WTC11 (cell line): ENCODE measurements at regions not wholly inside any gene's neighbourhood (a gene's known extent, or its start where the extent isn't known, plus 50 kb on each side); places are given as distances from the start of the nearest gene placed in this dataset.

ENCODE experiments used
- SP1 ChIP-seq: sonication (generic); formaldehyde crosslinking; conservative IDR thresholded peaks from 2 replicates; pipeline ENCODE4 v1.8.1; 2022; ENCODE audit warnings: missing genetic modification reagents
- ZNF416 ChIP-seq: fragments of 250-450 bp; sonication (Bioruptor Pico); IDR thresholded peaks from 2 replicates; pipeline ENCODE4 v1.9.0; 2021; ENCODE audit warnings: mild to moderate bottlenecking, inconsistent platforms
- TF ChIP-seq, protein P1 (sequence below): fragments of 200-600 bp; IDR thresholded peaks from 2 replicates; pipeline ENCODE4 v1.8.0; 2022; ENCODE audit warnings: antibody characterized with exemption

DNA sequence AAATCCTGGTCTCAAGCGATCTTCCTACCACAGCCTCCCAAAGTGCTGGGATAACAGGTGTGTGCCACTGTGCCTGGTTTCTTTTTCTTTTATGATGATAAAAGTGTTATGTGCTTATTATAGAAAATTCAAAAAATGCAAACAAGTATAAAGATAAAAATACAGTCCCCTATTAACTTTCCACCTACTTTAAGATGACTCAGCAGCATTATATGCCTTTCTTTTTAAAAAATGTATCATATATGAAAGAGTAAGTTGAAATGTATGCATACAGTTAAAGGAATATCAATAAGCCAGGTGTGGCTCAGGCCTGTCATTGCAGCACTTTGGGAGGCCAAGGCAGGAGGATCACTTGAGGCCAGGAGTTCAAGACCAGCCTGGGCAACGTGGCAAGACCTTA, 216.9 kb upstream of the GALNT17 start:
- TF ChIP-seq, protein P1, sequence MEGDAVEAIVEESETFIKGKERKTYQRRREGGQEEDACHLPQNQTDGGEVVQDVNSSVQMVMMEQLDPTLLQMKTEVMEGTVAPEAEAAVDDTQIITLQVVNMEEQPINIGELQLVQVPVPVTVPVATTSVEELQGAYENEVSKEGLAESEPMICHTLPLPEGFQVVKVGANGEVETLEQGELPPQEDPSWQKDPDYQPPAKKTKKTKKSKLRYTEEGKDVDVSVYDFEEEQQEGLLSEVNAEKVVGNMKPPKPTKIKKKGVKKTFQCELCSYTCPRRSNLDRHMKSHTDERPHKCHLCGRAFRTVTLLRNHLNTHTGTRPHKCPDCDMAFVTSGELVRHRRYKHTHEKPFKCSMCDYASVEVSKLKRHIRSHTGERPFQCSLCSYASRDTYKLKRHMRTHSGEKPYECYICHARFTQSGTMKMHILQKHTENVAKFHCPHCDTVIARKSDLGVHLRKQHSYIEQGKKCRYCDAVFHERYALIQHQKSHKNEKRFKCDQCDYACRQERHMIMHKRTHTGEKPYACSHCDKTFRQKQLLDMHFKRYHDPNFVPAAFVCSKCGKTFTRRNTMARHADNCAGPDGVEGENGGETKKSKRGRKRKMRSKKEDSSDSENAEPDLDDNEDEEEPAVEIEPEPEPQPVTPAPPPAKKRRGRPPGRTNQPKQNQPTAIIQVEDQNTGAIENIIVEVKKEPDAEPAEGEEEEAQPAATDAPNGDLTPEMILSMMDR = no peak
- no peak for TF ChIP-seq ZNF416 (CRISPR knock-in tag)
- TF ChIP-seq SP1 = no peak
